GM19455 (cell line): ENCODE measurements at regions not wholly inside any gene's neighbourhood (a gene's known extent, or its start where the extent isn't known, plus 50 kb on each side); places are given as distances from the start of the nearest gene placed in this dataset.
"Not testable (repeated sequence)": the region's sequence is repeated elsewhere in the genome, so short reads cannot be mapped to it uniquely, and the experiment has no call there.

ENCODE experiments used
- ATAC-seq: cut with Tn5 transposase; IDR thresholded peaks from one replicate; pipeline ENCODE4 v1.9.1; 2021; ENCODE audit not compliant: unreplicated experiment

DNA sequence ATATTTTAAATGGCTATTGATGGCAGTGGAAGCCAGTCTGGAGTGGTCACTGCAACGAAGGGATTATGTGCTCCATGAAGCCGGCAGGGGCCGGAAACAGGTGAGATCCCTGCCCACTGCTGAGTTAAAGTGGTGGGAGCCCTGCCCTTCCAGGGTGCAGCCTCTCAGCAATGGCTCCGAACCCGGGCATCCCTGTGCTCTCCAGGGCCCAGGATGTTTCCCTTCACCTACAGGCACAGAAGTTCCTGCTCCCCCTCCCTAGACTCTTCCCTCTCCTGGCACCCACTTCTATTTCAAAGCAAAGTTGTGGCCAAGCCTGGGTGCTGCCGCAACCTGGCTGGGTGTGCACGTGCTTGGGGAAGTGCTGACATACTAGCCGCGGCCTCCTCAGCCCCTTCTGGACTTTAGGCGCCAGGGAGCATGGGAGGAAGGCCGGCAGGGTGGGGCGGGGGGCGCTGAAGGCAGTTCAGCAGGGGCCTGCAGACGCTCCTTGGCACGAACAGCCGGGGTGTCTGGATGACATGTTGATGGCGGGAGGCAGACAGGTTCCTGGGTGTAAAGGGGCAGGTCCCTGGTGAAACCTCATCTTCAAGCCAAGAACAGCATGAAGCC, 452.3 kb downstream of the HTR1B start:
- ATAC-seq = no peak

DNA sequence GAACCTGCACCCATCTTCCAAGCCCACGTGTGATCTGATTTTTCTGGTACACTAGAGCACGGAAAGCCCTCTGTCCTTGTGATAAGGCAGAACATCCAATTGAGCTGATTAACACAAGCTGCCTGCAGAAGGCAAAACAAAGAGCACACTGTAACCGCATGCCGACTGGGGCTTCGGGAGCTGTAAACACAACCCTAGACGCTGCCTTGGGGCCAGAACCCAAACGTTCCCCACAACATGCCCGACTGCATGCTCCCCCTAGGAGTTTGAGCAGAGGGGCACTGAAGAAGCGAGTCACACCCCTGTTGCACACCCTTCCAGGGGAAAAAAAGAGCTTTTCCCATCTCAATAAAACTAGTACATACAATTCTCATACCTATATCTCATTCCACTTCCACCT, 470.7 kb downstream of the HTR1B start:
- no peak for ATAC-seq

DNA sequence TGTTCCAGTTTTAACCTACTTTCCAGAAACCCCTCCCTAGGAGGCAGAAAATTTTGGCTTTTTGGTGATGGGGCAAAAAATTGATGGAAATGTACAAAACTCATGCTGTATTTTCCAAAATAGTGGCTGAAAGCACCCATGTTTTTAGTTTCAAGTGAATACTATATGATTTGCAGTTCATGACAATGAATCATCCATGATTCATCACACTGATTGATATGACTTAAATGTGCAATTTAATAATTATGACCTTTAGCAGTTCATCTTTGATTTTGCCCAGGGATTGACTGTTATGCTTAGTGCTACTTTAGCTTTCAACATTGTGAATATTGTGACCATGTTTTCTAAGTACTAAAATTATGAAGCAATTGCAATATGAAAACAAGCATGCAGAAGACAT, 478.7 kb downstream of the HTR1B start:
- ATAC-seq = no peak

DNA sequence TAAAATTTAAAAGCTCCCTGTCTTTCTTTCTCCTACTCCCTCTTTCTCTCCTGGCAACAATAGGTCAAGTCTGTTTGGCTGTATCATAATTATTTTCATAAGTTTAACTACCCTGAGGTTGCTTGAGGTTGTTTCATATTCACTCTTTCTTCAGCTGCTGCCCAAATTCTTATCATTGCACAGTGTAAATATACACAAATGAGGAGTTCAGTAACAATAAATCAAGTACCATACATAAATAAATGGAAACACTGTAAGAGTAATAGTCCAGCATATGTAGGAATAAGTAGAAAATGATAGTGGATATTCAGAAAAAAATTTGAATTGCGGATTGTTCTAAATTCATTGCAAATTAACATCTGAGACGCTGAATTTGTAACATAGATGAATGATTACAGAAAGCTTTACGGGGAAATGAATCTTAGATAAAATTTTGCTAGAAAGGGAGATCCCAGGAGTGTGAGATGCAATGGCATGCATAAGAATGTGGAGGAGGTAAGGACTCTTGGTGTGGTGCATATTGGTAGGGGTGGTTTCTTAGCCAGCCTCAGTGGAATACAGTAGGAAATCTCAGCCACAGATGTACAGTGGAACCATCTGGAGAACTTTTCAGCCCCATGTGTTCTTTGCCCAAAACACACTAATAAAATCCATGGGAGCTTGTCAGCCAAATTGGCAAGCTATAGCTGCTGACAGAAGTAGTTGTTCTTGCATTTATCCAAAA, 480.7 kb downstream of the HTR1B start:
- ATAC-seq = no peak

GRCh38 chr6:76972474-76972873, 490.8 kb downstream of the HTR1B start:
- ATAC-seq = no peak

DNA sequence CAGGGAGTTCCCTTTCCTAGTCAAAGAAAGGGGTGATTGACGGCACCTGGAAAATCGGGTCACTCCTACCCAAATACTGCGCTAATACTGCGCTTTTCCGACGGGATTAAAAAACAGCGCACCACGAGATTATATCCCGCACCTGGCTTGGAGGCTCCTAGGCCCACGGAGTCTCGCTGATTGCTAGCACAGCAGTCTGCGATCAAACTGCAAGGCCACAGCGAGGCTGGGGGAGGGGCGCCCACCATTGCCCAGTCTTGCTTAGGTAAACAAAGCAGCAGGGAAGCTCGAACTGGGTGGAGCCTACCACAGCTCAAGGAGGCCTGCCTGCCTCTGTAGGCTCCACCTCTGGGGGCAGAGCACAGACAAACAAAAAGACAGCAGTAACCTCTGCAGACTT, 504.1 kb downstream of the HTR1B start:
- not testable (repeated sequence) for ATAC-seq

DNA sequence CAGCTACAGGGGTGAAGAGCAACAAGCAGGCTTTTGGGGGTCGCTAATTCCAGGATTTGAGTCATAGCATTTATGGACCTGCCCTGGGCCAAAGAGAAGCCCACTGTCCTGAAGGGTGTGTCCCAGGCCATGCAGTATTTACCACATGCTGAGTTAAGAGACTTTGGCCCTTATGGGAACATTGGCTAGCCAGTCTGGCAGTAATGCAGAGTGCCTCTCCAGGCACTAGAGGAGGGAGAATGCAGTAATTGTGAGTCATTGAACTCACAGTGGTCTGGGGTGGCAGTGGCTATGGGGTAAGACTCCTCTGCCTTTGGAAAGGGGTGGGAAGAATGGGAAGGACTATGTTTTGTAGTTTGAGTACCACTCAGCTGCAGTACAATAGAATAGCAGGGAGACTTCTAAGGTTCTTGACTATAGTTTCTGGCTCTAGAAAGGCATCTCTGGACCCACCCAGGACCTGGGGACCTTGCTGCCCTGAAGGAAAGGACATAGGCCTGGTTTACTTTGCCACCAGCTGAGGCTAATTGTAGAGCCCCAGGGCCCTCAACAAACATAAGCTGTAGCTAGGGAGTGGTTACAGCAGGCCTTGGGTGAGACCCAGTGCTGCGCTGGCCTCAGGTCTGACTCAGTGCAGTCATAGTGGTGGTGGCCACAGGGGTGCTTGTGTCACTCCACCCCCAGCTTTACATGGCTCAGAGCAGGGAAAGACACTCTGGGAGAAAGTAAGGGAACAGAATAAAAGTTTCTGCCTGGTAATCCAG, 520.9 kb downstream of the HTR1B start:
- ATAC-seq = no peak

DNA sequence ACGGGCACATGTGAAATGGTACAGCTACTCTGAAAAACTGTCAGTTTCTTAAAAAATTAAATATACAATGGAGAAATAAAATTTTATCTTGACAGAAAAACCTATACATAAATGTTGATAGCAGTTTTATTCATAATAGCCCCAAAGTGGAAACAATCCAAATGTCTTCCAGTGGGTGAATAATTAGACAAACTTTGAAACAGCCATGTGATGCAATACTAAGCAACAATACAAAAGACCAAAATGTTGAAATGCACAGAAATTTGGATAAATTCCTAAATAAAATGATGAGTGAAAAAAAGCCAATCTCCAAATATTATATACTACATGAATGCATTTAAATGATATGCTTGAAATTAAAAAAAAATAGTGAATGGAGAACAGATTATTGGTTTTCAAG, 523.1 kb downstream of the HTR1B start:
- ATAC-seq = no peak

DNA sequence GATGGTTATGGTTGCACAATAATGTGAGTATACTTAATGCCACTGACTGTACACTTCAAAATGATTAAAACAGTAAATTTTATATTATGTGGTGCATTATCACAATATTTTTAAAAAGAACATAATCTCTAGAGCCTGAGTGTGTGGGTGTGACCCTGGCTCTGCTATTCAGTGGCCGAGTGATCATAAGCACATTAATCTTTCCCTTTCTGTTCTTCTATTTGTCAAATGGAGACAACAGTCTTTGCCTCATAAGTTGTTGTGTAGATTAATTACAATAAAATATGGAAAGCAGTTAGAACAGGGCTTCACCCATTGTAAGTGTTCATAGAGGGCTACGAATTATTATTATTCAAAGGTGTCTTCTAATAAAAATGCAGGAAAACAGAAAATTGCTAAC, 548.6 kb downstream of the HTR1B start:
- no peak for ATAC-seq

GRCh38 chr6:76905541-76905940, 557.8 kb downstream of the HTR1B start:
- ATAC-seq = not testable (repeated sequence)

- ATAC-seq = no peak
Measured at GRCh38 chr6:76892542-76892941, 570.7 kb downstream of the HTR1B start.

- no peak for ATAC-seq
Measured at GRCh38 chr6:76888351-76888750, 574.9 kb downstream of the HTR1B start.

GRCh38 chr6:76886900-76887299, 576.4 kb downstream of the HTR1B start:
- no peak for ATAC-seq

GRCh38 chr6:76885861-76886301, 577.4 kb downstream of the HTR1B start:
- no peak for ATAC-seq

GRCh38 chr6:76881414-76881813, 581.9 kb downstream of the HTR1B start:
- no peak for ATAC-seq

GRCh38 chr6:76876922-76877553, 586.3 kb downstream of the HTR1B start:
- no peak for ATAC-seq

- not testable (repeated sequence) for ATAC-seq
Measured at GRCh38 chr6:76876430-76876829, 586.9 kb downstream of the HTR1B start.

DNA sequence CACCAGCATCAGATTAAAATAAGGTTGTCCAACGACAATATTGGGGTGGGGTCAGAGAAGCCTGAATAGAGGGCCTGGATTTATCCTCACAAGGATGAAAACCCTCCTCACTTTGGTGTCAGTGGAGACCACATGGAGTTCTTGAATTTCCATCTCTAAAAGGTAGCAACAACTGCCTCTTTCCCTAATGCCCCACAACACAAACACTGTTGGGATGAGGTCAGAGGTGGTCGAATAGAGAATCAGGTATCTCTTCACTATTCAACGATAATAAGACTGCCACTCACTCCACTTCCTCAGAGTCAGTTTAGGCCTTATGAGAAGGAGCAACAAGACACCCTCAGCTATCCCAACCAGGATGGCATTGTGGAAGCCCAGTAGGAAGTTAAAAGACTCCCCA, 596.1 kb downstream of the HTR1B start:
- no peak for ATAC-seq

- no peak for ATAC-seq
Measured at GRCh38 chr6:76866091-76866915, 597.0 kb downstream of the HTR1B start.

GRCh38 chr6:76862936-76863335, 600.4 kb downstream of the HTR1B start:
- no peak for ATAC-seq

- peak; percentile 84 for ATAC-seq
Measured at GRCh38 chr6:76861403-76861802, 601.9 kb downstream of the HTR1B start.
